HS-27A (cell line): ENCODE measurements at regions not wholly inside any gene's neighbourhood (a gene's known extent, or its start where the extent isn't known, plus 50 kb on each side); places are given as distances from the start of the nearest gene placed in this dataset.

Experiments
- DNase-seq: peaks from one replicate; pipeline ENCODE4 v3.0.0-alpha.2; 2012; ENCODE audit warnings: low read depth, missing footprints

DNA sequence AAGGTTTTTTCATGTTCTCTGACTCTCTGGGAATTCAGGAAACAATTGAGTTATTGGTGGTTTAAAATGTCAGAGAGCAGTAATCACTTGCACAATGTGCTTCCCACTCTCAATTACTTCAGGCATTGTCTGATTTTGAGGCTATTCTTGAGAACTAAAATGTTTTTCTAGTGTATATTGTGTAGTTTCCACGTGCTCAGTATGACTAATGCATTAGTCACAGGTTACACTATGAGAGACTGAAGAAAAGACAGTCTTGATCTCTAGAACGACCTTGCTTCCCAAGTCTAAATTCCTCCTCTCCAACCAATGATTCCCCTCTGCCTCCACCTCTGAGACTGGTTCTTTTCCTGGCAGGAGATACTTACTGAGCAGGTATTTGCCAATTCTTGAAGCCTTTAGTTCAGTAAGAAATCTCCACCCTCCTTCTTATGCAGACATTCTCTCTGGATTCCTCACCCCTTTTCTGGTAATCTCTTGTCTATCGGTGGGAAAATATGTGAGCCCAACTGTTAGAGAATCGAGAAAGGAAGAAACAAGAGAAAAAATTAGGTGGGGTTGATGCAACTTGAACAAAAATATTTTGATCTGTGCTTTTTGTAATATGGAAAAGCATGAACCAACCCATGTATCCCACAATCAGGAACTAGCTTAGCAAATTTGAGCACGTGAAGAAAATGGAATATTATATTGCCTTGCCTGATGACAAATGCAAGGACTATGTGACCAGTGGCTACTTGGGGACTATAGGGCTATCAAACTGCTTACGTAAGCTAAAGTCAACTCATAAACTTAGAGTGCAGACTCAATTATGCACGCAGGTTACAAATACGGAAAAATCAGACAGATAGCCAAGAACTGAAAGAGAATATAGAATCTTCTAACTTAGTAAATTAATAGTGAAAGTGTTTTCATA lies 61.1 kb upstream of the SLC22A16 start:
- peak; percentile 73 for DNase-seq

DNA sequence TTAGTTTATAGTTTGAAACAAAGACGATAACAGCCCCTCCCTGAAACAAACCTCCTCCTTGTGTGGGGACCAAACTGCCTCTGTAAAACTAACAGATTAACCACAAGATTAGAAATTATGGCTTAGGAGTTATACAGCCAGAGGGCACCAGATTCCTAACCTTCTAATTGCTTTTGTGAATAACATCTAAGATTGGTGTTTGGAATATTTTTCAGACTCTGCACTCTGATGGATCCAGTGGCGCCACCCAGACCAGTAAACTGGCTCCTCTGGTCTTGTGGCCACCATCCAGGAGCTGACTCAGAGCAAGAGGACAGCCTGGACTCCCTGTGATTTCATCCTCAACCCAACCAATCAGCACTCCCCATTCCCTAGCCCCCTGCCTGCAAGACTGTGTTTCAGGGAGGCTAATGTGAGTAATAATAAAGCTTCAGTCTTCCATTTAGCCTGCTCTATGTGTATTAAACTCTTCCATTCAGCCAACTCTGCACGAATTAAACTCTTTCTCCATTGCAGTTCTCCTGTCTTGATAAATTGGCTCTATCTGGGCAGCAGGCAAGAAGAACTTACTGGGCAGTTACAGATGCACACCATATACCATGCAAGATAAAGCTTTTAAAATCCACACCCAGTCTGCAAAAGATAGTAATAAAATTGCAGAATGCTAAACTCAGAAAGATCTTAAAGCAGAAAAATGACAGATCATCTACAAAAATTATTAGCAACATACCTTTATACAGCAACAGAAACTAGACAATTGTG lies 58.5 kb upstream of the SLC22A16 start:
- peak; percentile 35 for DNase-seq

DNA sequence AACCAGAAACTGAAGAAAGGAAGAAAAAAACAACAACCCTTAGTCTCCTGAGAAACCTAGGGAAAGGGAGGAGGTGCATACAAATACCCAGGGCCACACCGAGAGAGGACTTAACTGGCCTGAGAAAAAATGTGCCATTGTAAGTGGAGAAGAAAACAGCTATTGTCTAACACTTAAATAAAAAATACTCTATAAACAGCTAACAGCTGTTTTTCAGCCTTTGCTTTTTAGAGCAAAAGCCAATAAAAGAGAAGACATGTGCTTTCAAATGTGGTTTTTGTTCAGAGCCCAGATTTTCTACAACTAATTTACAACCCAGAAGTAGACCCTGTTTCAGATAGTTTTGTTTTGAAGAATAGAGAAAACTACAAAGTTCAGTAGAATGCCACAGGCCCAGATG lies 56.0 kb upstream of the SLC22A16 start:
- DNase-seq: no peak

DNA sequence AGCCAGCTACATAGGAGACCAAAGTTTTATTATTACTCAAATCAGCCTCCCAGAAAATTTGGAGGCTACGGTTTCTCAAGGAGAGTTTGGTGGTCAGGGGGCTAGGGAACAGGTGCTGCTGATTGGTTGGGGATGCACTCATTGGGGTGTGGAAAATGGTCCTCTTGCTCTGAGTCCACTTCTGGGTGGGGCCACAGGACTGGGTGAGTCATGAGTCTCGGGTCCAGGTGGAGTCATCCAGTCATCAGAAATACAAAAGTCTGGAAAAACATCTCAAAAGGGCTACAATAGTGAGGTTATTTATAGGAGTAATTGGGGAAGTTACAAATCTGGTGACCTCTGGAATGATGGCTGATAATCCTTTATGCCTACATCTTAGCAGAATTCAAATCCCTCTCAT lies 54.3 kb upstream of the SLC22A16 start:
- DNase-seq: peak; percentile 35

DNA sequence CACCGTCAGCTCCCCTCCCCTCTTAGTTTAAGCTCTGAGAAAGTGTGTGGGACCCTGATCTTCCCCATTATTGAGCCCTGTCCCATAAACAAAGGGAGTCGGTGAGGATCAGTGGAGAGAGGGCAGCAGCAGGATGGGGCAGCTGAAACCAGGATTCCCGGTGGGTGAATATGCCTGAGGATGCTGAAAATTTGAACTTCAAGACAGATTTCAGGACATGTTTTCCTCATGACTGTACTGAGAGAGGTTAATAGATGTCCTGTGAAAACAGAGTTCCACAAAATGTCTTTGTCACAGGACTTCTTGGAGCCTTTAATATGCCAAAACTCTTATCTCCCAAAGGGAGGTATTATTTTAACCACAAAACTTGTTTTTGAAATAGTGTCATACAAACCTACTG lies 53.5 kb upstream of the SLC22A16 start:
- DNase-seq: peak; percentile 51

DNA sequence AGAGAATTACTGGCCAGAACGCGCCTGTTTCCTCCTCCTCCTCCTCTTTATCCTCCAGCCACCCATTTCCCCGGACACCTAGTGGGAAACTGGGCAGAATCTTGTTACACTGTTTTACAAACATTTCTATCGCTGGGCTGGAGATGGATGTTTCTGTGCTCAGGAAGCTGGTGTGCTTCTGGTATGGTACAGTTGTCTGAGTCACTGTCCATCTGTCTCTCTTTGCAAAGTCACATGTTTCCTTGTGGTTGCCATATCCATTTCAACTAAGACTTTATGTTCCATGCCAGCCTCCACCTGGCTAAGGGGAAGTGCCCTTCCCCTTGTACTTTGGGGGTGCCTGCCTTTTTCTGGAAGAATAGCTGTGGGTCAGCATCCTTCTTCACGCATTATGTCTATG lies 52.9 kb upstream of the SLC22A16 start:
- DNase-seq: peak; percentile 64

DNA sequence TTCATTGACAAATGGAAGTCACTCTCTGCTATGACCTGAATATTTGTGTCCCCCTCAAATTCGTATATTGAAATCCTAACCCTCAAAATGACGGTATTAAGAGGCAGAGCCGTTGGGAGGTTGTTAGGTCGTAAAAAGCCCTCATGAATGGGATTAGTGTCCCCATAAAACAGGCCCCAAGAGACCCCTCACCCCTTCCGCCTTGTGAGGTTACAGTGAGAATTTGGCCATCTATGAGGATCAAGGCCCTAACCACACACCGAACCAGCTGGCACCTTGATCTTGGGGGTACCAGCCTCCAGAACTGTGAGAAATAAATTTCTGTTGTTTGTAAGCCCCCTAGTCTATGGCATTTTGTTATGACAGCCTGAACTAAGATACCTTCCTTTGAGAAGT lies 52.5 kb upstream of the SLC22A16 start:
- DNase-seq: no peak

DNA sequence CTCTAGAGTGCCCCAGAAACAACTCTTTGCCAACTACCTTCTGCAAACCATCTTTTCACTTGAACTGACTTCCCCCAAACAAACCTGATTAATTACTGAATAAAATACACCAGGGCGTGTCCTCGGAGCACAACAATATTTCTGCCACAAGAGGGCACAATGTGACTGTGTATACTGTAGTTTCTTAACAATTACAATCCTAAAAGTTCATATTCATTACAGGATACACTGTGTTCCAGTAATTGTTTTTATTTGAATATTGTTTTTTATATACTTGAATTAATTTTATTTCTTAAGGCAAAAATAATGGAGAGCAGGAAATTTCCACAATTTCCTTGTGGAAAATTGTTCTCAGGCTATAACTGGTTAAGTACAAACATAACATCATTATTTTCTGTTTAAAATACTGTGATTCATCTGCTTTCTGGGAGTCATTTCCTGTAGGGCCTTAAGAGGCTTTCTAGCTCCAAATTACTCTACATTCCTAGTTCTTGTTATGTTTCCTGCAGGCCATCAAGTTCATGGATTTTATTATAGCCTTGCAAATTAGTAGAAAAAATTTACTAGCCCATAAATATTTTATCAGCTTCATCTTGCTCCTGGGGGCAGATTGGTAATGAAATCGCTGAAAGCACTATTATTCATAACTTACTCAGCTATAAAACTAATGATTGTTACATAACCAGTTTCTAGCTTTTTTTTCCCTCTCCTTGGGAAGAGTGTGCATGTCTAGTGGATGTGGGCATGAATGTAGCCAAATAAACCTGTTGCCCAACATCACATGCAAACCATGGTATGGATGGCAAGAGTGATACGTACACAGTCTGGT lies 51.9 kb upstream of the SLC22A16 start:
- DNase-seq: peak; percentile 60

DNA sequence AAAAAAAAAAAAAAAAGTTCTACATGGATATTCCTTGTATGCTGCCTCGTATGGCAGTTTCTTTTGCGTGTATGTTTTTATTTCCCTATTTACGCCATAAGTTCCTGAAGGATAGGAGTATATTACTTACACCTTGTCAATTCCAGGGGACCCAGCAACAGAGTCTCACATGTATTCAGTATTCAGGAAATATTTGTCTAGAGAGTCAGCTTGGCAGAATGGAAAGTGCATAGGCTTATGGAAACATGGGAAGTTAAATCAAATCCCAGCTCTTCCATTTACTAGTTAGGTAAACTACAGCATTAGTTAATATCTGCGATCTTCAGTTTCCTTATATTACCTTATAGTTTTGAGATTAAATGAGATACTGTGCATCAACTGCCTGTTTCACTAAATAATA lies 51.1 kb upstream of the SLC22A16 start:
- no peak for DNase-seq

DNA sequence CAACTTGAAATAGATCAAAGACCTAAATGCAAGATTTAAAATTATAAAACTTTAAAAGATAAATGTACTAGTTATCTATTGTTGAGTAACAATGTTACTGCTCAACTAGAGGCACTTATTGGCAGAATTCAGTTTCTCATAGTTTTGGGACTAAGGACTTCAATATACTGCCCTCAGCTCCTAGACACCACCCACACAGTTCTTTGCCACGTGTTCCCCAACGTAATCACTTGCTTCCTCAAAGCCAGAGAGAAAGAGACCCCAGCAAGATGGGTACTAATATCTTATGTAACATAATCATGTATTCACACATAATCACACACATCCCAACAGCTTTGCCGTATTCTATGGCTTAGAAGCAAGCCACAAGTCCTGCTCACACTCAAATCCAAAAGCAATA lies 50.3 kb upstream of the SLC22A16 start:
- DNase-seq: no peak
